Astrocyte (in vitro differentiated cells and primary cell): ENCODE measurements at regions not wholly inside any gene's neighbourhood (a gene's known extent, or its start where the extent isn't known, plus 50 kb on each side); places are given as distances from the start of the nearest gene placed in this dataset.
"Not testable (repeated sequence)": the region's sequence is repeated elsewhere in the genome, so short reads cannot be mapped to it uniquely, and the experiment has no call there.

Source experiments
- DNase-seq: peaks from one replicate; pipeline ENCODE4 v3.0.0-alpha.2; 2010; ENCODE audit warnings: low read depth
- FAIRE-seq: peaks from 2 replicates; lab custom pipeline; 2011; peaks lifted over from hg19 to GRCh38; lab: Jason Lieb, UNC
- H2AFZ ChIP-seq: 2 replicates; pipeline ENCODE4 v1.6.0; 2012; ENCODE audit warnings: low read depth, low read length, inconsistent platforms
- H3K27ac ChIP-seq: 2 replicates; pipeline ENCODE4 v1.5.1; 2011; ENCODE audit warnings: low read depth, low read length, inconsistent platforms
- H3K27me3 ChIP-seq: 2 replicates; pipeline ENCODE4 v1.6.0; 2011; ENCODE audit warnings: low read length, inconsistent platforms; ENCODE audit not compliant: insufficient read depth
- H3K36me3 ChIP-seq: 2 replicates; pipeline ENCODE4 v1.5.1; 2011; ENCODE audit warnings: low read length, inconsistent platforms; ENCODE audit not compliant: insufficient read depth
- H3K4me1 ChIP-seq: 2 replicates; pipeline ENCODE4 v1.5.1; 2011; ENCODE audit warnings: low read length, inconsistent platforms; ENCODE audit not compliant: insufficient read depth
- H3K4me2 ChIP-seq: 2 replicates; pipeline ENCODE4 v1.6.0; 2012; ENCODE audit warnings: low read length, inconsistent platforms
- H3K4me3 ChIP-seq: 2 replicates; pipeline ENCODE4 v1.5.1; 2011; ENCODE audit warnings: low read depth, mild to moderate bottlenecking, low read length, inconsistent platforms; ENCODE audit not compliant: insufficient read depth
- H3K79me2 ChIP-seq: 2 replicates; pipeline ENCODE4 v1.6.0; 2012; ENCODE audit warnings: mild to moderate bottlenecking, low read length, inconsistent platforms; ENCODE audit not compliant: insufficient read depth
- H3K9ac ChIP-seq: 2 replicates; pipeline ENCODE4 v1.6.0; 2012; ENCODE audit warnings: mild to moderate bottlenecking, low read length, inconsistent platforms
- H3K9me3 ChIP-seq: 2 replicates; pipeline ENCODE4 v1.5.1; 2012; ENCODE audit warnings: low read depth, mild to moderate bottlenecking, low read length, inconsistent platforms; ENCODE audit not compliant: insufficient read depth
- H4K20me1 ChIP-seq: 2 replicates; pipeline ENCODE4 v1.6.0; 2012; ENCODE audit warnings: low read length, inconsistent platforms; ENCODE audit not compliant: insufficient read depth
- H3K27ac Mint-ChIP-seq: one replicate; pipeline ENCODE4 v1.8.0; 2021; ENCODE audit warnings: mild to moderate bottlenecking, mixed read lengths; ENCODE audit not compliant: unreplicated experiment
- H3K27me3 Mint-ChIP-seq: one replicate; pipeline ENCODE4 v1.8.0; 2021; ENCODE audit warnings: low read depth, mixed read lengths; ENCODE audit not compliant: unreplicated experiment
- H3K36me3 Mint-ChIP-seq: one replicate; pipeline ENCODE4 v1.8.0; 2021; ENCODE audit warnings: low read depth, mixed read lengths; ENCODE audit not compliant: unreplicated experiment
- H3K4me1 Mint-ChIP-seq: one replicate; pipeline ENCODE4 v1.8.0; 2021; ENCODE audit warnings: low read depth, mixed read lengths; ENCODE audit not compliant: unreplicated experiment
- H3K4me3 Mint-ChIP-seq: one replicate; pipeline ENCODE4 v1.8.0; 2021; ENCODE audit warnings: mild to moderate bottlenecking, moderate library complexity, mixed read lengths; ENCODE audit not compliant: unreplicated experiment
- H3K9me3 Mint-ChIP-seq: one replicate; pipeline ENCODE4 v1.8.0; 2021; ENCODE audit warnings: mild to moderate bottlenecking, mixed read lengths; ENCODE audit not compliant: unreplicated experiment
- EZH2 ChIP-seq: IDR thresholded peaks from 2 replicates; pipeline ENCODE4 v1.6.1; 2012; ENCODE audit warnings: mild to moderate bottlenecking, low read length, inconsistent platforms; ENCODE audit not compliant: insufficient read depth
- TF ChIP-seq, protein P1 (sequence below): IDR thresholded peaks from 2 replicates; pipeline ENCODE4 v1.5.1; 2011; ENCODE audit warnings: low read depth, mild to moderate bottlenecking, inconsistent platforms, low read length, moderate library complexity; ENCODE audit not compliant: insufficient read depth

DNA sequence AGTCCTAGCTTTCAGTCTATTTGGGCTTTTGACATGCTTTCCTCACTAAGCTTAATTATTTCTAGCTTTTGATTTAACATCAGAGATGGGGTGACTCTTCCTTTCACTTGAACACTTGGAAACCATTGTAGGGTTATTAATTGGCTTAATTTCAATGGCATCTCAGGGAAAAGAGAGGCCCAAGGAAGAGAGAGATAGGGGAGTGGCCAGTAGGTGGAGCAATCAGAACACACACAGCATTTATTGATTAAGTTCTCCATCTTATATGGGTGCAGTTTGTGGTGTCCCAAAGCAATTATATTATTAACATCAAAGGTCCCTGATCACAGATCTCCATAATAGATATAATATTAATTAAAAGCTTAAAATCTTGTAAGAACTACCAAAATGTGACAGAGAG lies 1466.1 kb upstream of the SEL1L start:
- H3K79me2 ChIP-seq, result no peaks in the 10 kb centered on the region
- H3K36me3 Mint-ChIP-seq, result no peaks in the 10 kb centered on the region
- H3K27ac ChIP-seq, result no peak overlapping the region
- H3K4me3 ChIP-seq, result no peak overlapping the region
- H3K4me1 Mint-ChIP-seq, result no peaks in the 10 kb centered on the region
- H3K27me3 Mint-ChIP-seq, result no peaks in the 10 kb centered on the region
- no peaks in the 10 kb centered on the region for H3K9me3 Mint-ChIP-seq
- H2AFZ ChIP-seq, result no peak overlapping the region
- no peak for DNase-seq
- FAIRE-seq, result no peak
- H4K20me1 ChIP-seq, result no peaks in the 10 kb centered on the region
- H3K4me2 ChIP-seq, result no peak overlapping the region
- no peaks in the 10 kb centered on the region for H3K9me3 ChIP-seq
- H3K4me3 Mint-ChIP-seq, result no peak overlapping the region
- TF ChIP-seq EZH2, result no peak
- TF ChIP-seq, protein P1, sequence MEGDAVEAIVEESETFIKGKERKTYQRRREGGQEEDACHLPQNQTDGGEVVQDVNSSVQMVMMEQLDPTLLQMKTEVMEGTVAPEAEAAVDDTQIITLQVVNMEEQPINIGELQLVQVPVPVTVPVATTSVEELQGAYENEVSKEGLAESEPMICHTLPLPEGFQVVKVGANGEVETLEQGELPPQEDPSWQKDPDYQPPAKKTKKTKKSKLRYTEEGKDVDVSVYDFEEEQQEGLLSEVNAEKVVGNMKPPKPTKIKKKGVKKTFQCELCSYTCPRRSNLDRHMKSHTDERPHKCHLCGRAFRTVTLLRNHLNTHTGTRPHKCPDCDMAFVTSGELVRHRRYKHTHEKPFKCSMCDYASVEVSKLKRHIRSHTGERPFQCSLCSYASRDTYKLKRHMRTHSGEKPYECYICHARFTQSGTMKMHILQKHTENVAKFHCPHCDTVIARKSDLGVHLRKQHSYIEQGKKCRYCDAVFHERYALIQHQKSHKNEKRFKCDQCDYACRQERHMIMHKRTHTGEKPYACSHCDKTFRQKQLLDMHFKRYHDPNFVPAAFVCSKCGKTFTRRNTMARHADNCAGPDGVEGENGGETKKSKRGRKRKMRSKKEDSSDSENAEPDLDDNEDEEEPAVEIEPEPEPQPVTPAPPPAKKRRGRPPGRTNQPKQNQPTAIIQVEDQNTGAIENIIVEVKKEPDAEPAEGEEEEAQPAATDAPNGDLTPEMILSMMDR, result peak; percentile 12
- no peak overlapping the region for H3K9ac ChIP-seq
- no peaks in the 10 kb centered on the region for H3K36me3 ChIP-seq
- H3K27me3 ChIP-seq, result no peaks in the 10 kb centered on the region
- no peaks in the 10 kb centered on the region for H3K4me1 ChIP-seq
- H3K27ac Mint-ChIP-seq, result no peak overlapping the region

DNA sequence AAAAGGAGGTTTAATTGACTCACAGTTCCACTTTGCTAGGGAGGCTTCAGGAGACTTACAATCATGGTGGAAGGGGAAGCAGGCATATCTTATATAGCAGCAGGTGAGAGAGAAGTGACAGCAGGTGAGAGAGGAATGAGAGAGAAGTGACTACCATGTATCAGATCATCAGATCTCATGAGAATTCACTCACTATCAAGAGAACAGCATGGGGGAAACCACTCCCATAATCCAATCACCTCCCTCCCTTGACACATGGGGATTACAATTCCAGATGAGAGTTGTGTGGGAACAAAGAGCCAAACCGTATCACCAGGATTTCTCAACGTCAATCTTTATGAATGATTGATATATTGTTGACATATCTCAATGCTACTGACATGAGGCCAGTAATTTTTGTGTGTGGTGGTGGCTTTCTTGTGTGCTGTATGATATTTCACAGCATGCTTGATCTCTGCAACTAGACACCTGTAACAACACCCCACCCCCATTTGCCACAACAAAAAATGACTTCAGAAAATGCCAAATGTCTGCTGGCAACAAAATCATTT lies 1470.9 kb upstream of the SEL1L start:
- H3K27ac Mint-ChIP-seq, result no peak overlapping the region
- no peak overlapping the region for H3K4me2 ChIP-seq
- H2AFZ ChIP-seq, result no peak overlapping the region
- FAIRE-seq, result no peak
- no peak overlapping the region for H3K4me3 ChIP-seq
- no peaks in the 10 kb centered on the region for H3K36me3 Mint-ChIP-seq
- H4K20me1 ChIP-seq, result no peaks in the 10 kb centered on the region
- peaks cover 5% of the 10 kb centered on the region for H3K9me3 Mint-ChIP-seq
- no peaks in the 10 kb centered on the region for H3K4me1 ChIP-seq
- H3K27me3 ChIP-seq, result no peaks in the 10 kb centered on the region
- H3K4me3 Mint-ChIP-seq, result no peak overlapping the region
- no peak overlapping the region for H3K9ac ChIP-seq
- no peaks in the 10 kb centered on the region for H3K4me1 Mint-ChIP-seq
- DNase-seq, result no peak
- no peaks in the 10 kb centered on the region for H3K27me3 Mint-ChIP-seq
- H3K36me3 ChIP-seq, result no peaks in the 10 kb centered on the region
- no peak overlapping the region for H3K27ac ChIP-seq
- no peak for TF ChIP-seq EZH2
- TF ChIP-seq, protein P1, result no peak
- no peaks in the 10 kb centered on the region for H3K9me3 ChIP-seq
- no peaks in the 10 kb centered on the region for H3K79me2 ChIP-seq

DNA sequence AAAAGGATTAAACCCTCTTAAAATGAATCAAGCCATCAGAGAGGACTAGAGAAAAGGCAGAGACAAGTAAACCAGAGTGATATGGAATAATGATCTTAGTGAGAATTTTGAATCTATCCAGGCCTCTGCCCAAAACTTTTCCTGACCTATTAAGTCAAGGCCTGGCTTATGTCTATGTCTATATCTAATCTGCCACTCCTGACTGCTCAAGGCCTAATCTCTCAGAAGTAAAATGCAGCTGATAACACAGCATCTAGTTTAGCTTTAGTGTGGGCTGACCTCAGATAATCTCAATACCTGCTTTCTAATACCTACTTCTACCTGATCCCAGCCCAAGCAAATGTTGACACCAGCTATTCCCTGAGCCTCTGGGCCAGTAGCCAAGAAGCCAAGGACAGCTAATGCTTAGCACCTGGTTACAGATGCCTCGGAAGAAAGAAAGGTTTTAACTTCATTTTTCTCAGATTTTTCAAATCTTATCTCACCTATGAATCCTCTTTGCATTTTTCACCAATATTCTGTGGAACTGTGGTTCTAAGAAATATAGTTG lies 1472.5 kb upstream of the SEL1L start:
- no peak overlapping the region for H3K4me2 ChIP-seq
- H3K36me3 ChIP-seq, result no peaks in the 10 kb centered on the region
- H3K4me3 ChIP-seq, result no peak overlapping the region
- Mint-ChIP-seq H3K4me1 (no peaks in the 10 kb centered on the region), H3K27ac (no peak overlapping the region), H3K36me3 (no peaks in the 10 kb centered on the region), H3K27me3 (no peaks in the 10 kb centered on the region), H3K4me3 (no peak overlapping the region), H3K9me3 (peaks cover 5% of the 10 kb centered on the region)
- no peaks in the 10 kb centered on the region for H3K79me2 ChIP-seq
- H4K20me1 ChIP-seq, result no peaks in the 10 kb centered on the region
- no peaks in the 10 kb centered on the region for H3K4me1 ChIP-seq
- TF ChIP-seq EZH2, result no peak
- TF ChIP-seq, protein P1, result no peak
- no peaks in the 10 kb centered on the region for H3K27me3 ChIP-seq
- FAIRE-seq, result no peak
- no peak overlapping the region for H2AFZ ChIP-seq
- H3K9me3 ChIP-seq, result no peaks in the 10 kb centered on the region
- H3K27ac ChIP-seq, result no peak overlapping the region
- no peak overlapping the region for H3K9ac ChIP-seq
- DNase-seq, result no peak

DNA sequence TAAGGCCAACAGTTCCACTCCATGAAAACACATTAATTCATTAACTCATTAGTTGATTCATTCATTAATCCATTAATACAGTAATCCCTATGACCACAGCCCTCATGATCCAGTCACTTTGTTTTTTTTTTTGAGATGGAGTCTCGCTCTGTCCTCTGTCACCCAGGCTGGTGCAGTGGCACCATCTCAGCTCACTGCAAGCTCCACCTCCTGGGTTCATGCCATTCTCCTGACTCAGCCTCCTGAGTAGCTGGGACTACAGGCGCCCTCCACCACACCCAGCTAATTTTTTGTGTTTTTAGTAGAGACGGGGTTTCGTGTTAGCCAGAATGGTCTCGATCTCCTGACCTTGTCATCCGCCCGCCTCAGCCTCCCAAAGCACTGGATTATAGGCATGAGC lies 1473.4 kb upstream of the SEL1L start:
- H3K4me1 Mint-ChIP-seq, H3K27ac ChIP-seq, H3K36me3 Mint-ChIP-seq, H2AFZ ChIP-seq, DNase-seq, H3K79me2 ChIP-seq, H3K36me3 ChIP-seq, H3K27me3 ChIP-seq, FAIRE-seq, H3K9me3 Mint-ChIP-seq, H3K4me2 ChIP-seq, H3K9me3 ChIP-seq, H4K20me1 ChIP-seq, H3K4me3 ChIP-seq, H3K4me3 Mint-ChIP-seq, H3K27me3 Mint-ChIP-seq, H3K27ac Mint-ChIP-seq, H3K9ac ChIP-seq, H3K4me1 ChIP-seq: not testable (repeated sequence)
